ENCODE measurements at regions not wholly inside any gene's neighbourhood (a gene's known extent, or its start where the extent isn't known, plus 50 kb on each side); places are given as distances from the start of the nearest gene placed in this dataset.

GRCh38 chr6:81289229-81289628 lies 463.3 kb downstream of the TENT5A start:
- no peak for TF ChIP-seq EZH2 (IDR thresholded peaks at IDR 0.05; ENCODE audit: insufficient read depth, poor library complexity, severe bottlenecking)
- no peak for TF ChIP-seq EZH2phosphoT487 (IDR thresholded peaks at IDR 0.05; ENCODE audit: insufficient read depth, low read depth)

Measured in GM23248 (cell line).